Spleen (tissue), 11 donors: ENCODE measurements at regions not wholly inside any gene's neighbourhood (a gene's known extent, or its start where the extent isn't known, plus 50 kb on each side); places are given as distances from the start of the nearest gene placed in this dataset.

ENCODE experiments used
- DNase-seq: peaks from one replicate; pipeline ENCODE4 v3.0.0-alpha.2; 2020
- H3K27ac ChIP-seq, 8 donors: fragments of 200-600 bp; sonication (generic) in 7 of 8; 1 replicate in 4 of 8; 2 replicates in 4 of 8; pipeline versions ENCODE4 v1.5.0 to v1.8.0; 2016 to 2021; ENCODE audit warnings: inconsistent platforms in 4 of 8, mild to moderate bottlenecking in 4 of 8, moderate library complexity in 1 of 8
- H3K27me3 ChIP-seq, 7 donors: fragments of 200-600 bp; sonication (generic) in 6 of 7; replicated peaks in 1 of 7; 1 replicate in 4 of 7; 2 replicates in 3 of 7; pipeline versions ENCODE4 v1.5.0 to v1.8.0; 2016 to 2021; ENCODE audit warnings: inconsistent platforms in 3 of 7, mild to moderate bottlenecking in 1 of 7
- H3K36me3 ChIP-seq, 6 donors: fragments of 200-600 bp; sonication (generic) in 5 of 6; 1 replicate in 4 of 6; 2 replicates in 2 of 6; pipeline versions ENCODE4 v1.5.0 to v1.8.0; 2016 to 2021; ENCODE audit warnings: inconsistent platforms in 2 of 6
- H3K4me1 ChIP-seq, 6 donors: fragments of 200-600 bp; sonication (generic) in 5 of 6; 1 replicate in 3 of 6; 2 replicates in 3 of 6; pipeline versions ENCODE4 v1.5.0 to v1.8.0; 2016 to 2021; ENCODE audit warnings: inconsistent platforms in 3 of 6
- H3K4me3 ChIP-seq, 8 donors: fragments of 200-600 bp; sonication (generic) in 7 of 8; 1 replicate in 4 of 8; 2 replicates in 4 of 8; pipeline versions ENCODE4 v1.5.0 to v1.8.0; 2016 to 2021; ENCODE audit warnings: inconsistent platforms in 4 of 8, mild to moderate bottlenecking in 4 of 8, moderate library complexity in 2 of 8
- H3K9me3 ChIP-seq, 8 donors: fragments of 200-600 bp; sonication (generic) in 7 of 8; 1 replicate in 4 of 8; 2 replicates in 4 of 8; pipeline versions ENCODE4 v1.5.0 to v1.8.0; 2016 to 2021; ENCODE audit warnings: inconsistent platforms in 4 of 8
- CTCF ChIP-seq, 11 experiments: fragments of 200-600 bp in 7 of 11; fragments of 450-650 bp in 4 of 11; sonication (generic) in 4 of 11; IDR thresholded peaks in 8 of 11; conservative IDR thresholded peaks in 3 of 11; 1 replicate in 7 of 11; 2 replicates in 4 of 11; pipeline versions ENCODE4 v1.4.0 to v1.8.0; 2016 to 2021; ENCODE audit warnings: antibody characterized with exemption in 11 of 11, inconsistent platforms in 4 of 11, mild to moderate bottlenecking in 1 of 11
- POLR2A ChIP-seq, 3 donors: fragments of 450-650 bp; IDR thresholded peaks; one replicate each; pipeline ENCODE4 v1.5.1; 2017; ENCODE audit warnings: antibody characterized with exemption in 3 of 3, mild to moderate bottlenecking in 1 of 3
- POLR2AphosphoS5 ChIP-seq, 3 donors: sonication (generic); formaldehyde crosslinking; IDR thresholded peaks; one replicate each; pipeline ENCODE4 v1.5.1; 2017; ENCODE audit warnings: antibody characterized with exemption in 3 of 3
- WGBS, 5 donors: extraction: QIAGEN DNeasy Blood & Tissue Kit in 3 of 5; methylation state at CpG; one replicate each; pipeline versions ENCODE4 v1.1.5 to v1.1.7; 2013 to 2018; 5-methylcytosine and 5-hydroxymethylcytosine counted together
- intact Hi-C: fragments of 100-400 bp; cut with DNase I; formaldehyde crosslinking; loops from one replicate; pipeline ENCODE4 v1.15.0; 2023; ENCODE audit warnings: low total_unique reads
- donor health status: healthy with polysubstance abuse.
- donor health status: DM: no; HTN: no; CAD: no; lungs with moderate emphysema.
- donor health status: DM: no; HTN: no; CAD: no.
- donor health status: Bipolar disorder and iron deficiency.
- donor health status: healthy.
- donor health status: DM: no; HTN: no; CAD: no.
- donor health status: DM: yes; HTN: yes; CAD: no.

- intact Hi-C loops, result no loop called here
- 7 to 31% (median 15%) methylated on average over 4 of the region's 4 CpGs for WGBS, 5 donors
Measured at GRCh38 chr22:27212102-27212501, 554.7 kb downstream of the MIAT start.

GRCh38 chr22:27212617-27213177 is 555.3 kb downstream of the MIAT start:
- intact Hi-C loops, result no loop called here
- Histone ChIP-seq H3K27ac (no peak overlapping the region), H3K9me3 (no peaks in the 10 kb centered on the region), H3K27me3 (peaks cover 0 to 43% (median 0%) of the 10 kb centered on the region in 7 donors), H3K4me3 (no peak overlapping the region), H3K36me3 (no peaks in the 10 kb centered on the region), H3K4me1 (peaks cover 0 to 13% (median 0%) of the 10 kb centered on the region in 6 donors)
- no peak for DNase-seq
- TF ChIP-seq CTCF (IDR thresholded peaks at IDR 0.05 in 8 of 11, conservative IDR thresholded peaks at IDR 0.05 in 3 of 11) (no peak), POLR2AphosphoS5 (IDR thresholded peaks at IDR 0.05) (no peak), POLR2A (IDR thresholded peaks at IDR 0.05) (no peak)
- WGBS, 5 donors, result 13 to 19% (median 18%) methylated on average over 14 of the region's 14 CpGs

More at GRCh38 chr22:27212102-27212501, 554.7 kb downstream of the MIAT start:
- peaks cover 0 to 13% (median 0%) of the 10 kb centered on the region in 6 donors for H3K4me1 ChIP-seq
- no peak overlapping the region for H3K27ac ChIP-seq
- TF ChIP-seq POLR2A (IDR thresholded peaks at IDR 0.05), result no peak
- TF ChIP-seq POLR2AphosphoS5 (IDR thresholded peaks at IDR 0.05), result no peak
- TF ChIP-seq CTCF (IDR thresholded peaks at IDR 0.05 in 8 of 11, conservative IDR thresholded peaks at IDR 0.05 in 3 of 11), result no peak
- DNase-seq, result no peak
- H3K27me3 ChIP-seq, result peaks cover 0 to 38% (median 0%) of the 10 kb centered on the region in 7 donors
- H3K36me3 ChIP-seq, result no peaks in the 10 kb centered on the region
- H3K4me3 ChIP-seq, result no peak overlapping the region
- H3K9me3 ChIP-seq, result no peaks in the 10 kb centered on the region

DNA sequence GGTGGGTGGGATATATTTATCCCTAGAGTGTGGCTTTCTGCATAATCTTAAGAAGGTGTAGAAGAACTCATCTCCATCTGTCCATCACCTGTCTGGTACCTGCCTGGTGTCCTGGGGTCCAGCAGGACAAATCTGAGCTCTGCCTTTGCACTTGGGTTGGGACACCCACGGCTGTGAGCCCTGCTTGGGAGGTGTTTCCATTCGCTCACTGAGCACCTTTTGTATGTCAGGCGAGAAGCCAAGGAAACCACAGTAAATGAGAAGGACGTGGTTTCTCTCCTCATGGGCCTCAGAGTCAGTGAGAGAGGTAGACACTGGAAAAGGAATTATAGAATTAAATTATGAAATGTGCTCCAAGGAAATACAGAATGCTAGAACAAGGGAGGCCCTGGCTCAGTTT is 555.9 kb downstream of the MIAT start:
- H3K9me3 ChIP-seq, result no peaks in the 10 kb centered on the region
- 54 to 65% (median 60%) methylated on average over 4 of the region's 4 CpGs for WGBS, 5 donors
- DNase-seq, result no peak
- H3K36me3 ChIP-seq, result no peaks in the 10 kb centered on the region
- H3K27ac ChIP-seq, result no peak overlapping the region
- H3K27me3 ChIP-seq, result peaks cover 0 to 45% (median 0%) of the 10 kb centered on the region in 7 donors
- intact Hi-C loops, result no loop called here
- H3K4me1 ChIP-seq, result peaks cover 0 to 13% (median 0%) of the 10 kb centered on the region in 6 donors
- no peak overlapping the region for H3K4me3 ChIP-seq
- TF ChIP-seq POLR2A (IDR thresholded peaks at IDR 0.05), result no peak
- no peak for TF ChIP-seq CTCF (IDR thresholded peaks at IDR 0.05 in 8 of 11, conservative IDR thresholded peaks at IDR 0.05 in 3 of 11)
- no peak for TF ChIP-seq POLR2AphosphoS5 (IDR thresholded peaks at IDR 0.05)

DNA sequence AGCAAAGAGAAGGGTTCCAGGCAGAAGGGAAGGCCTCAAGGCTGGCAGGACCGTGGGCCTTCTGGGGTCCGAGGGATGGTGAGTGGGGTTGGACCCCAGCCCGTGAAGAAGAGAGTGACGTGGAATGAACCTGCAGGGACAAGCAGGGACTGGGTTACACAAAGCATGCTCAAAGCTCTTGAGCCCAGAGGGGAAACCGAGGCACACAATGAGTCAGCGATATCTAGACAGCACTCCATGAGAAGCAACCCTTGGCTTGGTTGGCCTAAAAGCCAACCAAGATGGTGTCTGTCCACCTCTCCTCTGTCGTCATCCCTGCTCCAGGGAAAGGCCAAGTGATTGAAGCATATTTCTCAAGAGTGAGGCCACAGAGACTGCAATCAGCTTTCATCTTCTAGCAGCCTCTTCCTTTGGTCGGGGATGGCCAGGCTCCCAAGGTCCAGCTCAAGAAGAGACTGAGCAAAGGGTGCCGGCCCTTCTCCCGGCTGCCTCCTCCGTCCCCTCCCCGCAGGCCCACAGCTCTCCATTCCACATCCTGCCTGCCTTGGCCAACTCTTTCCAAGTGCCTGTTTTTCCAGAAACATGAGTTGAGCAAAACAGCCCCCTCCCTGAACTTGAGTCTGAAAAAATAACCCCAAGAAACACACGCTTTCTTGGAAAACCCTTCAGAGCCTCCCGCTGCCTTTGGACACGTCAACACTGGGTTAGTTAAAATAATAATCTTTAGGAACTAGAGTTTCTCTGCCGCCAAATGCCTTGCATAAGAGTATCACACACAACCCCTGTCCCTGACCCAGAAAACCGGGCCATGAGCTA is 556.6 kb downstream of the MIAT start:
- Histone ChIP-seq H3K4me3 (no peak overlapping the region), H3K9me3 (no peaks in the 10 kb centered on the region), H3K36me3 (no peaks in the 10 kb centered on the region), H3K27me3 (peaks cover 0 to 51% (median 0%) of the 10 kb centered on the region in 7 donors), H3K4me1 (peaks cover 0 to 13% (median 0%) of the 10 kb centered on the region in 6 donors), H3K27ac (peak overlapping the region in 1 of 8 donors; percentile 9)
- TF ChIP-seq POLR2A (IDR thresholded peaks at IDR 0.05) (no peak), POLR2AphosphoS5 (IDR thresholded peaks at IDR 0.05) (no peak), CTCF (IDR thresholded peaks at IDR 0.05 in 8 of 11, conservative IDR thresholded peaks at IDR 0.05 in 3 of 11) (no peak)
- intact Hi-C loops, result no loop called here
- WGBS, 5 donors, result 75 to 83% (median 81%) methylated on average over 17 of the region's 17 CpGs
- DNase-seq, result no peak
